Activated naive CD4-positive, alpha-beta T cell treated with anti-CD3 and anti-CD28 coated beads, Interleukin-2, amount 10 ng/mL, durations not matched to agents 7 days and 5 days (primary cell): ENCODE measurements at regions not wholly inside any gene's neighbourhood (a gene's known extent, or its start where the extent isn't known, plus 50 kb on each side); places are given as distances from the start of the nearest gene placed in this dataset.

Experiments
- CTCF ChIA-PET: fragments of 350-600 bp; sonication (Branson Sonifier 250); formaldehyde crosslinking; loops from one replicate; lab custom pipeline; 2021; ENCODE audit warnings: antibody characterized with exemption; lab: Charles Lee
- DNase-seq: peaks from one replicate; pipeline ENCODE4 v3.0.0-alpha.2; 2020
- H3K27ac Mint-ChIP-seq: one replicate; pipeline ENCODE4 v1.8.0; 2021; ENCODE audit warnings: mild to moderate bottlenecking, moderate library complexity, mixed read lengths
- H3K27me3 Mint-ChIP-seq: one replicate; pipeline ENCODE4 v1.8.0; 2021; ENCODE audit warnings: mild to moderate bottlenecking, mixed read lengths
- H3K36me3 Mint-ChIP-seq: one replicate; pipeline ENCODE4 v1.8.0; 2021; ENCODE audit warnings: mixed read lengths
- H3K4me1 Mint-ChIP-seq: one replicate; pipeline ENCODE4 v1.8.0; 2021; ENCODE audit warnings: mixed read lengths
- H3K4me3 Mint-ChIP-seq: one replicate; pipeline ENCODE4 v1.8.0; 2021; ENCODE audit warnings: mild to moderate bottlenecking, moderate library complexity, mixed read lengths
- H3K9me3 Mint-ChIP-seq: one replicate; pipeline ENCODE4 v1.8.0; 2021; ENCODE audit warnings: mixed read lengths

DNA sequence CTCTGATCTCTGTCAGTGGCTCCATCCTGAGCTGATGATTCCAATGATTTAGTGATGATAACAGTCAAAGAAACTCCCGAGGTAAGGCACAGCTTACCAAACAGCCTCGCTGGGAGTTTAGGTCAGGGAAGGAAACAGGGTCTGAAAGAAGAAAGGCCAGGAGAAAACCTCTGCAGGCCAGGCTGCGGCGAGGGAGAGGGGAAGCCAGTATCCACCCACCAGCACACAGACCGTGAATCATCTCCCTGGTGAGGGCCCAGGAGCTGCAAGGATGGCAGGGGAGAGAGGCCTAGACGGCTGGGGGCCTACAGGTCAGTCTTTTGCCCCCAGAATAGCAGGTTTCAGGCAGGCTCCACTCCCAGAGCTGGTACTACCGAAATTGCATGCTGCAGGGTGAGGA, 590.5 kb downstream of the CCDC171 start:
- DNase-seq: no peak
- H3K36me3 Mint-ChIP-seq: no peaks in the 10 kb centered on the region
- H3K4me1 Mint-ChIP-seq: no peaks in the 10 kb centered on the region
- no peaks in the 10 kb centered on the region for H3K27me3 Mint-ChIP-seq
- no peak overlapping the region for H3K4me3 Mint-ChIP-seq
- CTCF ChIA-PET: interaction anchor here (0.9 kb wide), 1 partner anchor 12 kb away, joined by 4 read pairs; no protein-coding TSS in a partner anchor
- H3K27ac Mint-ChIP-seq: no peak overlapping the region
- H3K9me3 Mint-ChIP-seq: no peaks in the 10 kb centered on the region

- no peak overlapping the region for H3K27ac Mint-ChIP-seq
Observed at GRCh38 chr9:16143947-16144890, 591.4 kb downstream of the CCDC171 start.

GRCh38 chr9:16145196-16145950, 592.5 kb downstream of the CCDC171 start:
- H3K36me3 Mint-ChIP-seq: no peaks in the 10 kb centered on the region
- DNase-seq: no peak
- no peaks in the 10 kb centered on the region for H3K4me1 Mint-ChIP-seq
- H3K9me3 Mint-ChIP-seq: no peaks in the 10 kb centered on the region
- H3K4me3 Mint-ChIP-seq: no peak overlapping the region
- H3K27ac Mint-ChIP-seq: no peak overlapping the region
- CTCF ChIA-PET: interaction anchor here (1.0 kb wide), 1 partner anchor 12 kb away, joined by 5 read pairs; no protein-coding TSS in a partner anchor
- no peaks in the 10 kb centered on the region for H3K27me3 Mint-ChIP-seq

More at GRCh38 chr9:16143947-16144890, 591.4 kb downstream of the CCDC171 start:
- Mint-ChIP-seq H3K9me3 (no peaks in the 10 kb centered on the region), H3K4me1 (no peaks in the 10 kb centered on the region), H3K4me3 (no peak overlapping the region), H3K27me3 (no peaks in the 10 kb centered on the region), H3K36me3 (no peaks in the 10 kb centered on the region)
- CTCF ChIA-PET: interaction anchor here (1.0 kb wide), 1 partner anchor 11 kb away, joined by 5 read pairs; no protein-coding TSS in a partner anchor
- DNase-seq: no peak

- Mint-ChIP-seq H3K36me3 (no peaks in the 10 kb centered on the region), H3K27me3 (peaks cover 2% of the 10 kb centered on the region), H3K27ac (no peak overlapping the region), H3K4me3 (no peak overlapping the region), H3K4me1 (no peaks in the 10 kb centered on the region), H3K9me3 (no peaks in the 10 kb centered on the region)
- no peak for DNase-seq
- CTCF ChIA-PET: no interaction called here
Observed at GRCh38 chr9:16147726-16148125, 594.9 kb downstream of the CCDC171 start.

DNA sequence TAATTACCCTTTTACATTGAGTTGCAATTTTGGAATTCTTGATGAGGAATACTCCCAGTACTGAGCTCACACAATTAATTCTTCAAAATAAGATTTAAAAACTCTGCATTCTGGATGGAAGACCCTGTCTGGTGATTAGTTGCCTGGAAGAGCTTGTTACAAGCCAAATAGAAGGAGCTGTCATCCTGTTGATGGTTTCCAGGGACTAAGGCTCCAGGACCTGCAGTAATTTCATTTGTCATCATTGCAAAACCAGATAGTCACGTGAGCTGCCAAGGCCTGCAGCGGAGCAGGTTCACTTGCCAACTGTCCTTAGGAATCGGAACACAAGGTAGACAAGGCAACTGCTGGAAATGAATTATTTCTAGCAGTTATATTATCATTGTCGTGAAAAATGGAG, 597.7 kb downstream of the CCDC171 start:
- Mint-ChIP-seq H3K4me3 (no peak overlapping the region), H3K4me1 (peaks cover 4% of the 10 kb centered on the region), H3K36me3 (no peaks in the 10 kb centered on the region), H3K27ac (no peak overlapping the region), H3K9me3 (no peaks in the 10 kb centered on the region), H3K27me3 (peaks cover 15% of the 10 kb centered on the region)
- CTCF ChIA-PET: no interaction called here
- no peak for DNase-seq

DNA sequence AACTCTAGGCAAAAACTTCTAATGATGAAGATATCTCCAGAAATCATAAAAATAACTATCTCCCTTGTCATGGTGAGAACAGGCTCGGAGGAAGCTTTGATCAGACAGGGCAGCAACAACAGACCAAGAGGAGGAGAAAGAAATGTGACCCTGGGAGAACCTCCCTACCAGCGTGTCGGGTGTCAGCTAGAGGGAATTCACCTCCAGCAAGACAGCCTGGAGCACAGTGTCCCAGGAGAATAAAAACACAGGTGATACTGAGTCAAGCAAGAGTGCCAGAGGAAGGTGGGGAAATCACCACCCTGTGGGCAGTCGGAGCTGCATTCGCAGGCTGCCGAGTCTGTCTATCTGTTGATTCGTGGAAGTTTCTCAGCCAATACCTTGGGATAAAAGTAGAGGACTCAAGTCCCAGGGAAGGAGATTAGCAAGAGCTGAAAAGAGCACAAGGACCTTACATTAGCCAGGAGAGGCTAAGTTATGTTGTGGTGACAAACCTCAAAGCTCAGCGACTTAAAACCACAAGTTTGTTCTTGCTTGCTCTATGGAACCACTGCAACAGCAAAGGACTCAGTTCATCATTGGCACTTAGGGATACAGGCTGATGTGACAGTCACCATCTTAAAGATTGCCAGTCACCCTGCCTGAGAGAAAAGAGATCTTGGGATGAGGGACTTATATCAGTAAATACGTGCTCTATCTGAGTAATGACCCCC, 598.3 kb downstream of the CCDC171 start:
- Mint-ChIP-seq H3K9me3 (no peaks in the 10 kb centered on the region), H3K27me3 (peaks cover 17% of the 10 kb centered on the region), H3K27ac (no peak overlapping the region), H3K4me3 (no peak overlapping the region), H3K4me1 (peaks cover 4% of the 10 kb centered on the region), H3K36me3 (no peaks in the 10 kb centered on the region)
- no peak for DNase-seq
- CTCF ChIA-PET: no interaction called here

GRCh38 chr9:16152276-16153101, 599.6 kb downstream of the CCDC171 start:
- CTCF ChIA-PET: no interaction called here
- Mint-ChIP-seq H3K27ac (no peak overlapping the region), H3K27me3 (peaks cover 17% of the 10 kb centered on the region)

GRCh38 chr9:16153221-16153620, 600.4 kb downstream of the CCDC171 start:
- Mint-ChIP-seq H3K9me3 (no peaks in the 10 kb centered on the region), H3K27me3 (peaks cover 17% of the 10 kb centered on the region), H3K27ac (no peak overlapping the region), H3K36me3 (no peaks in the 10 kb centered on the region), H3K4me3 (no peak overlapping the region), H3K4me1 (peaks cover 4% of the 10 kb centered on the region)
- CTCF ChIA-PET: interaction anchor here (1.5 kb wide), 1 partner anchor 19 kb away, joined by 6 read pairs; no protein-coding TSS in a partner anchor
- no peak for DNase-seq

More at GRCh38 chr9:16152276-16153101, 599.6 kb downstream of the CCDC171 start:
- no peak for DNase-seq
- Mint-ChIP-seq H3K9me3 (no peaks in the 10 kb centered on the region), H3K4me3 (no peak overlapping the region), H3K36me3 (no peaks in the 10 kb centered on the region), H3K4me1 (peaks cover 4% of the 10 kb centered on the region)

DNA sequence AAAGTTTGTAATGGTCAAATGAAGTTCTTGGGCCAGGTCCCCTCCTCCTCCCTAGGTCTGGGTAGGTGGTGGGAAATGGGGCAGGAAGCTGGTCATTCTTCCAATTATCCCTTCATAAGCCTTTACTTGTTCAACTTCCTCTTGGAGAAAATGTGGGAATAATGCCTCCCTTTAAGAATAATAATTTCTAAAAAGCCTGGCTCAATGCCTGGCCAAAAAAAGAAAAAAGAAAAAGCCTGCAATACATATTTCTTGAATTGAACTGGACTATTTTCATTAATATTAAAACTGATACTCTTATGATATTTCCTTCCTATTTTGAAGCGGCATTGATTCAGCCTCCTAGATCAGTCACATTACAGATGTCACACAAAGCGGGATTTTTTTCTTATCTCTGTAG, 600.9 kb downstream of the CCDC171 start:
- no peaks in the 10 kb centered on the region for H3K9me3 Mint-ChIP-seq
- peaks cover 4% of the 10 kb centered on the region for H3K4me1 Mint-ChIP-seq
- H3K27me3 Mint-ChIP-seq: peaks cover 17% of the 10 kb centered on the region
- no peaks in the 10 kb centered on the region for H3K36me3 Mint-ChIP-seq
- CTCF ChIA-PET: interaction anchor here (1.5 kb wide), 1 partner anchor 20 kb away, joined by 6 read pairs; no protein-coding TSS in a partner anchor
- DNase-seq: no peak
- no peak overlapping the region for H3K27ac Mint-ChIP-seq
- H3K4me3 Mint-ChIP-seq: no peak overlapping the region

GRCh38 chr9:16154521-16155078, 601.8 kb downstream of the CCDC171 start:
- CTCF ChIA-PET: interaction anchor here (0.6 to 1.5 kb wide), 4 partner anchors 11 to 1308 kb away, joined by 3 to 6 read pairs (median 4); no protein-coding TSS in a partner anchor
- no peak overlapping the region for H3K27ac Mint-ChIP-seq
- H3K27me3 Mint-ChIP-seq: peaks cover 17% of the 10 kb centered on the region
- no peaks in the 10 kb centered on the region for H3K36me3 Mint-ChIP-seq
- no peaks in the 10 kb centered on the region for H3K9me3 Mint-ChIP-seq
- H3K4me1 Mint-ChIP-seq: peaks cover 4% of the 10 kb centered on the region
- H3K4me3 Mint-ChIP-seq: no peak overlapping the region
- peak; percentile 37 for DNase-seq

DNA sequence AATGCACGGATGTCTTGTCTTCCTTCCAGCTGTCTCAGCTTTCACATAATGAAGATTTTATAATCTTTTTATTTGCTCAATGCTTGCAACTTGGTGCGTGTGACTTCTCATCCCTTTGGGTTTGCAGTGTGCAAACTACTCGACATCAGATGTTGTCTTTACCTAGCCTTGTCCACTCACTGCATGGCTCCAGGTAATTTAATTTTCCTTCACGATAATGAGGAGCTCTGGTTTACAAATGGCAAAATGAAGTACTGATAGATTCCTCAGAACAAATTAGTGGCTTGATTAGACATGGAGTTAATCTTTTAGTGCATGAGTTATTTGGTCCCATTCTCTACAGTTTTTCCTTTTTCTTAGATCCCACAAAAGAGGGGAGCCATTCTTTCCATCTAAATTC, 603.0 kb downstream of the CCDC171 start:
- peaks cover 4% of the 10 kb centered on the region for H3K4me1 Mint-ChIP-seq
- no peak overlapping the region for H3K27ac Mint-ChIP-seq
- no peaks in the 10 kb centered on the region for H3K9me3 Mint-ChIP-seq
- no peaks in the 10 kb centered on the region for H3K36me3 Mint-ChIP-seq
- H3K4me3 Mint-ChIP-seq: no peak overlapping the region
- peaks cover 17% of the 10 kb centered on the region for H3K27me3 Mint-ChIP-seq
- CTCF ChIA-PET: interaction anchor here (1.5 kb wide), 2 partner anchors 13 to 23 kb away, joined by 4 to 5 read pairs; no protein-coding TSS in a partner anchor
- DNase-seq: no peak

DNA sequence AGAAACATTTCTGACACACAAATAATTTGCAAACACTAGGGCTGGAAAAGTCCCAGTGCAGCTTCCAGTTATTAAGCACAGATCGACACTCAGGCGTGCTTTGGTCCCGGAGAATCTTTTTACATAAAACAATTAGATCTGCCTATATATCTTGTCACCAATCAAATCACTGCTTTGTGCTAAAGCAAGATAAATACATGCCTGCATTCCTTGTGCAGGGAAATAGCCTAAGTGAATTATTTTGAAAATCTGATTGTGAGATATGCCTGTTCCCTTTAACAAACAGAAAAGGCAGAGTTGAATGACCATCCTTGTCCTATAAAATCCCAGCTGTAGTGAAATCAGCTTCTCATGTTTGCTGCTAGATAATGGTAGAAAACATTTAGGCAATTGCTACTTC, 604.4 kb downstream of the CCDC171 start:
- H3K9me3 Mint-ChIP-seq: no peaks in the 10 kb centered on the region
- DNase-seq: no peak
- no peak overlapping the region for H3K27ac Mint-ChIP-seq
- peaks cover 17% of the 10 kb centered on the region for H3K27me3 Mint-ChIP-seq
- no peak overlapping the region for H3K4me3 Mint-ChIP-seq
- peaks cover 4% of the 10 kb centered on the region for H3K4me1 Mint-ChIP-seq
- no peaks in the 10 kb centered on the region for H3K36me3 Mint-ChIP-seq
- CTCF ChIA-PET: no interaction called here

GRCh38 chr9:16157651-16158050, 604.8 kb downstream of the CCDC171 start:
- DNase-seq: no peak
- Mint-ChIP-seq H3K27ac (no peak overlapping the region), H3K4me1 (peaks cover 4% of the 10 kb centered on the region), H3K36me3 (no peaks in the 10 kb centered on the region), H3K27me3 (peaks cover 16% of the 10 kb centered on the region), H3K4me3 (no peak overlapping the region), H3K9me3 (no peaks in the 10 kb centered on the region)
- CTCF ChIA-PET: no interaction called here
